TTC549 (cell line): ENCODE measurements at regions not wholly inside any gene's neighbourhood (a gene's known extent, or its start where the extent isn't known, plus 50 kb on each side); places are given as distances from the start of the nearest gene placed in this dataset.

ENCODE experiments used
- FAIRE-seq: peaks from 2 replicates; lab custom pipeline; 2012; peaks lifted over from hg19 to GRCh38; lab: Jason Lieb, UNC

- no peak for FAIRE-seq
These were observed 122.1 kb upstream of the TPRG1 start for GRCh38 chr3:189049458-189050236.

- no peak for FAIRE-seq
These were observed 118.4 kb upstream of the TPRG1 start for GRCh38 chr3:189053322-189053721.

- FAIRE-seq: no peak
These were observed 115.0 kb upstream of the TPRG1 start for GRCh38 chr3:189056646-189057335.

GRCh38 chr3:189057369-189057768, 114.4 kb upstream of the TPRG1 start:
- FAIRE-seq: no peak

- no peak for FAIRE-seq
These were observed 113.7 kb upstream of the TPRG1 start for GRCh38 chr3:189058071-189058470.

- no peak for FAIRE-seq
These were observed 100.8 kb upstream of the TPRG1 start for GRCh38 chr3:189070965-189071364.

GRCh38 chr3:189071446-189071845, 100.3 kb upstream of the TPRG1 start:
- FAIRE-seq: no peak

- no peak for FAIRE-seq
These were observed 95.3 kb upstream of the TPRG1 start for GRCh38 chr3:189076449-189076848.

GRCh38 chr3:189080745-189081144, 91.0 kb upstream of the TPRG1 start:
- no peak for FAIRE-seq

GRCh38 chr3:189082666-189083427, 88.9 kb upstream of the TPRG1 start:
- FAIRE-seq: no peak

- no peak for FAIRE-seq
These were observed 87.2 kb upstream of the TPRG1 start for GRCh38 chr3:189084620-189085019.

- no peak for FAIRE-seq
These were observed 79.2 kb upstream of the TPRG1 start for GRCh38 chr3:189092547-189092946.

GRCh38 chr3:189094539-189094938, 77.2 kb upstream of the TPRG1 start:
- FAIRE-seq: no peak

GRCh38 chr3:189096092-189096491, 75.7 kb upstream of the TPRG1 start:
- FAIRE-seq: no peak

- FAIRE-seq: no peak
These were observed 72.7 kb upstream of the TPRG1 start for GRCh38 chr3:189099031-189099471.

- no peak for FAIRE-seq
These were observed 72.1 kb upstream of the TPRG1 start for GRCh38 chr3:189099505-189100290.

GRCh38 chr3:189100866-189101265, 70.9 kb upstream of the TPRG1 start:
- no peak for FAIRE-seq

- no peak for FAIRE-seq
These were observed 70.2 kb upstream of the TPRG1 start for GRCh38 chr3:189101594-189101993.

GRCh38 chr3:189103208-189103607, 68.6 kb upstream of the TPRG1 start:
- FAIRE-seq: no peak

- no peak for FAIRE-seq
These were observed 63.7 kb upstream of the TPRG1 start for GRCh38 chr3:189108067-189108466.

- no peak for FAIRE-seq
These were observed 63.0 kb upstream of the TPRG1 start for GRCh38 chr3:189108735-189109134.

- FAIRE-seq: no peak
These were observed 62.6 kb upstream of the TPRG1 start for GRCh38 chr3:189109145-189109544.
